Ishikawa (cell line): ENCODE measurements at regions not wholly inside any gene's neighbourhood (a gene's known extent, or its start where the extent isn't known, plus 50 kb on each side); places are given as distances from the start of the nearest gene placed in this dataset.

ENCODE experiments used
- CEBPB ChIP-seq: IDR thresholded peaks from 2 replicates; pipeline ENCODE4 v1.6.1; 2012
- CREB1 ChIP-seq: IDR thresholded peaks from 2 replicates; pipeline ENCODE4 v1.6.1; 2012; ENCODE audit warnings: low read depth
- EGR1 ChIP-seq: IDR thresholded peaks from 2 replicates; pipeline ENCODE4 v1.6.1; 2012
- EP300 ChIP-seq: IDR thresholded peaks from 2 replicates; pipeline ENCODE4 v1.6.1; 2012; ENCODE audit warnings: borderline replicate concordance
- MAX ChIP-seq: IDR thresholded peaks from 2 replicates; pipeline ENCODE4 v1.6.1; 2012
- NFIC ChIP-seq: IDR thresholded peaks from 2 replicates; pipeline ENCODE4 v1.6.1; 2012
- RAD21 ChIP-seq: IDR thresholded peaks from 2 replicates; pipeline ENCODE4 v1.6.1; 2012; ENCODE audit warnings: low read depth
- REST ChIP-seq: IDR thresholded peaks from 2 replicates; pipeline ENCODE4 v1.6.1; 2012; ENCODE audit warnings: low read depth, mild to moderate bottlenecking
- TAF1 ChIP-seq: IDR thresholded peaks from 2 replicates; pipeline ENCODE4 v1.6.1; 2012; ENCODE audit warnings: low read depth, mild to moderate bottlenecking

- TF ChIP-seq EP300 (no peak), REST (no peak), MAX (no peak), CREB1 (no peak), NFIC (no peak), RAD21 (peak; percentile 79), CEBPB (no peak), EGR1 (no peak), TAF1 (no peak)
These were observed 193.8 kb upstream of the ADO start for GRCh38 chr10:62610649-62611229.
